Kidney epithelial cell (primary cell): ENCODE measurements at regions not wholly inside any gene's neighbourhood (a gene's known extent, or its start where the extent isn't known, plus 50 kb on each side); places are given as distances from the start of the nearest gene placed in this dataset.
"Not testable (repeated sequence)": the region's sequence is repeated elsewhere in the genome, so short reads cannot be mapped to it uniquely, and the experiment has no call there.

Experiments
- DNase-seq: peaks from one replicate; pipeline ENCODE4 v3.0.0-alpha.2; 2010; ENCODE audit warnings: low read depth
- H3K27me3 ChIP-seq: 2 replicates; pipeline ENCODE4 v1.6.0; 2011; ENCODE audit warnings: low read length; ENCODE audit not compliant: control insufficient read depth, insufficient read depth
- H3K36me3 ChIP-seq: 2 replicates; pipeline ENCODE4 v1.5.1; 2011; ENCODE audit warnings: low read length; ENCODE audit not compliant: control insufficient read depth, insufficient read depth
- H3K4me3 ChIP-seq: 2 replicates; pipeline ENCODE4 v1.5.1; 2011; ENCODE audit warnings: low read depth, mild to moderate bottlenecking, control low read depth, low read length
- TF ChIP-seq, protein P1 (sequence below): IDR thresholded peaks from 2 replicates; pipeline ENCODE4 v1.5.1; 2011; ENCODE audit warnings: mild to moderate bottlenecking, moderate library complexity, low read length, control low read depth, inconsistent platforms; ENCODE audit not compliant: insufficient read depth, poor library complexity, severe bottlenecking

DNA sequence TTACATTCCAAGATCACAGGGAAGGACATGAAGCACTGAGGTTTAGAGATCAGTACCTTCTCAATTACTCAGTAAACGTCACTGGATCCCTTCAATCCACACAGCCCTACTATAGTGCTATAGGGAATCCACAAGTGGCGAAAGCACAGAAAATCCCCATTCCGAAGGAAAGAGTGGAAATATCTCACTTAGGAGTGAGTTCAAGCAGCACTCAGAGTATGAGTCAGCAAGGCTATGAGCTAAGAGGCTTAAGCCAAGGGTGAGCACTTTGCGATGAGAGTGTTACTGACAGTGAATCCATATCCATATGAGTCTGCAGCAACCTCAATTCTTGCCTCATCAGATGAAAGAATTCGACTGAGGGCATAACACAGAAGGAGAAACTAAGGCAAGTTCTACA lies 165.1 kb downstream of the VSIG4 start:
- H3K36me3 ChIP-seq: no peaks in the 10 kb centered on the region
- no peak for DNase-seq
- no peaks in the 10 kb centered on the region for H3K27me3 ChIP-seq
- H3K4me3 ChIP-seq: no peak overlapping the region
- TF ChIP-seq, protein P1, sequence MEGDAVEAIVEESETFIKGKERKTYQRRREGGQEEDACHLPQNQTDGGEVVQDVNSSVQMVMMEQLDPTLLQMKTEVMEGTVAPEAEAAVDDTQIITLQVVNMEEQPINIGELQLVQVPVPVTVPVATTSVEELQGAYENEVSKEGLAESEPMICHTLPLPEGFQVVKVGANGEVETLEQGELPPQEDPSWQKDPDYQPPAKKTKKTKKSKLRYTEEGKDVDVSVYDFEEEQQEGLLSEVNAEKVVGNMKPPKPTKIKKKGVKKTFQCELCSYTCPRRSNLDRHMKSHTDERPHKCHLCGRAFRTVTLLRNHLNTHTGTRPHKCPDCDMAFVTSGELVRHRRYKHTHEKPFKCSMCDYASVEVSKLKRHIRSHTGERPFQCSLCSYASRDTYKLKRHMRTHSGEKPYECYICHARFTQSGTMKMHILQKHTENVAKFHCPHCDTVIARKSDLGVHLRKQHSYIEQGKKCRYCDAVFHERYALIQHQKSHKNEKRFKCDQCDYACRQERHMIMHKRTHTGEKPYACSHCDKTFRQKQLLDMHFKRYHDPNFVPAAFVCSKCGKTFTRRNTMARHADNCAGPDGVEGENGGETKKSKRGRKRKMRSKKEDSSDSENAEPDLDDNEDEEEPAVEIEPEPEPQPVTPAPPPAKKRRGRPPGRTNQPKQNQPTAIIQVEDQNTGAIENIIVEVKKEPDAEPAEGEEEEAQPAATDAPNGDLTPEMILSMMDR: no peak

DNA sequence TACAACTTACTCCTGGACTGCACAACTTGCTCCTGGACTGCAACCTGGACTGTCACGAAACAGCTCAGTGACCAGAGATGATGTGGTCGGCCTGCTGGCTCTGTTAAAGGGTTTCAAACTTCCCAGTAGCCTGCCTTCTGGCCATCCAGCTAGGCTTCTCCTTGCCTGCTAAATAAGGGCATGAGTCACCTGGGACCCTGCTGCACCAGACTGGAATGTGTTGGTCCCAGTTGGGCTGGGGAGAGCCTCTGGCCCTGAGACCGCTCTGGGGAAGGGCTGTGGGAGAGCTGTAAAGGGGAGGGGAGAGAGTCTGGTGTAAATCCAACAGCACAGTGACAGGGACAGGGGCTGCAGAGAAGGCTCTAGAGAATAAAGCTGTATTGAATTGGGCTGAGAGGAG lies 165.8 kb downstream of the VSIG4 start:
- Histone ChIP-seq H3K36me3 (no peaks in the 10 kb centered on the region), H3K27me3 (no peaks in the 10 kb centered on the region), H3K4me3 (no peak overlapping the region)
- TF ChIP-seq, protein P1: no peak
- no peak for DNase-seq

DNA sequence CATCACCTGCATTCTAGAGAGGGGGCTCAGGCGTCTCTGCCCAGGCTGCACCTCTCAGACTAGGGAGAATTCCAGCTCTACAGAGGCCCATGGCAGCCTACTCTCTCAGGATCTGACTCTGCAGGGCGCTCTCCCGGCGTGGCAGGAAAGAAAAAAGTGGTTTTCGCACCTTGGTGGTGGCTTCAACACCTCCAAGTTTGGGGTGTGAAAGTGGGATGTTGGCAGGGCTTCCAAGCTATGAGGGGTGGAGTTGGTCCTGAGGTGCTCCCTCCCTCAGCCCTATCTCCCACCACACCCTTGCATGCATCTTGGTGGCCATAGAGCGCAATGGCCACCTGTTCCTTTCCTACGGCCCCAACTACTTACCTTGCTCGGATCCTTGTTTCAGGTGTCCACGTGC lies 166.5 kb downstream of the VSIG4 start:
- H3K4me3 ChIP-seq: no peak overlapping the region
- no peaks in the 10 kb centered on the region for H3K27me3 ChIP-seq
- TF ChIP-seq, protein P1: no peak
- DNase-seq: no peak
- H3K36me3 ChIP-seq: no peaks in the 10 kb centered on the region

GRCh38 chrX:65871671-65872311 lies 168.1 kb downstream of the VSIG4 start:
- Histone ChIP-seq H3K36me3 (no peaks in the 10 kb centered on the region), H3K4me3 (no peak overlapping the region), H3K27me3 (no peaks in the 10 kb centered on the region)
- TF ChIP-seq, protein P1: no peak
- DNase-seq: no peak

- H3K4me3 ChIP-seq, DNase-seq, H3K27me3 ChIP-seq, H3K36me3 ChIP-seq: not testable (repeated sequence)
Measured at GRCh38 chrX:65870544-65870943, 169.3 kb downstream of the VSIG4 start.

DNA sequence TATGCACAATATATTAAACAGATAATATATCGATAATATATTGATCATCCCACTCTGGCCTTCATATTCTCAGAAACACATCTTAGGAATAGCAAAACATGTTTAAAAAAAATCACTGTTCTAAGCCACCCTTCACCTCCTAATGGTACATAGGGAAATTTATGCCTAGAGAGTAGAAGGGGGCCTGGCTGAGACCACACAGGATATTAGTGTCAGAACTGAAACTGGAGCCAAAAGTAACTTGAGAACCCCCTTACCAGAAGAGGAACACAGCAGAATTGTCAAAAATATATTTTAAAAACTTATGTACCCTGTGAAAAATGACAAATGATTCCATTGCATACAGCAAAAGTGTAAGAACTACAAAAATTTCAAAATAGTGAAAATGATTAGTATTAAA lies 173.1 kb downstream of the VSIG4 start:
- TF ChIP-seq, protein P1: no peak
- no peak for DNase-seq

More for the DNA sequence above, 173.1 kb downstream of the VSIG4 start:
- no peaks in the 10 kb centered on the region for H3K27me3 ChIP-seq
- no peaks in the 10 kb centered on the region for H3K36me3 ChIP-seq
- H3K4me3 ChIP-seq: no peak overlapping the region
